Endothelial cell of umbilical vein (primary cell): ENCODE measurements at regions not wholly inside any gene's neighbourhood (a gene's known extent, or its start where the extent isn't known, plus 50 kb on each side); places are given as distances from the start of the nearest gene placed in this dataset.

Experiments
- CTCF ChIP-seq, 2 donors: IDR thresholded peaks; 1 replicate in 1 of 2; 2 replicates in 1 of 2; pipeline ENCODE4 v1.5.1; 2011; ENCODE audit warnings: low read length in 2 of 2, mild to moderate bottlenecking in 2 of 2, moderate library complexity in 2 of 2, control low read depth in 1 of 2, inconsistent platforms in 1 of 2, low read depth in 1 of 2; ENCODE audit not compliant: insufficient read depth in 1 of 2; ENCODE audit errors: extremely low read depth in 1 of 2
- EZH2 ChIP-seq: IDR thresholded peaks from 2 replicates; pipeline ENCODE4 v1.6.1; 2012; ENCODE audit warnings: borderline replicate concordance, low read depth, mild to moderate bottlenecking, moderate library complexity, low read length, inconsistent platforms; ENCODE audit not compliant: severe bottlenecking
- GATA2 ChIP-seq: IDR thresholded peaks from 2 replicates; pipeline ENCODE4 v1.7.0; 2011; ENCODE audit warnings: low read depth, mild to moderate bottlenecking, moderate library complexity, mixed read lengths, low read length; ENCODE audit not compliant: insufficient read length, insufficient read depth
- JUN ChIP-seq: IDR thresholded peaks from 2 replicates; pipeline ENCODE4 v1.6.1; 2011; ENCODE audit warnings: borderline replicate concordance, low read depth; ENCODE audit not compliant: insufficient read length, insufficient read depth
- POLR2A ChIP-seq: IDR thresholded peaks from 2 replicates; pipeline ENCODE4 v1.6.1; 2012; ENCODE audit warnings: low read depth, mild to moderate bottlenecking, control low read depth, low read length
- TF ChIP-seq, protein P1 (sequence below): IDR thresholded peaks from 2 replicates; pipeline ENCODE4 v1.6.1; 2011; ENCODE audit not compliant: insufficient read depth, insufficient read length

DNA sequence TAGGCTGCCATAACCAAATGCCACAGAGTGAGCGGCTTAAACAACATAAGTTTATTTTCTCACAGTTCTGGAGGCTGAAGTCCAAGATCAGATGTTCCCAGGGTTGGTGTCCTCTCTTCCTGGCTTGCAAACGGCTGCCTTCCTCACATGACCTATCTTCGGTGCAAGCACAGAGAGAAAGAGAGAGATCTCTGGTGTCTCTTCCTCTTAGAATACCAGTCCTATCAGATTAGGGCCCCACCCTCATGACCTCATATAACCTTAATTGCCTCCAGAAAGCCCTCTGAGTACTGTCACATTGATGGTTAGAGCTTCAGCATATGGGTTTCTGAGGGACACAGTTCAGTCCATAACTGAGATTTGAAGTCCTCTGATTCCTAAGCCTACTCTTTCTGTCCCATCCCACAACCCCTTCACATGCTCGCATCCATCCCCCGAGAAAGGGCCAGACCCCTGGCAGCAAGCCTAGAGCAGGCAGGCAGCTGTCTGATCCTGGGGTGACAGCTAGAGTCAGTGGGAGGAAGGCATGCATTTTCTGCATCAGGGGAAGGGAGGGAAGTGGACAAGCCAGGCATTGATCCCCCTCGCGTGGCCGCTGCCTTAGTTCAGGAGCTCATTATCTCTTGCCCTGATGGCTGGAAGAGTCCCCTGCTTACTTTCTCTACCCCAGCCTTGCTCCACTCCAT lies 114.1 kb downstream of the FAR1 start:
- no peak for TF ChIP-seq POLR2A
- TF ChIP-seq EZH2 = no peak
- TF ChIP-seq CTCF (IDR thresholded peaks at IDR 0.05; ENCODE audit: extremely low read depth in 1 of 2, insufficient read depth in 1 of 2, low read depth in 1 of 2, low read length in 2 of 2) = no peak
- no peak for TF ChIP-seq GATA2
- TF ChIP-seq, protein P1, sequence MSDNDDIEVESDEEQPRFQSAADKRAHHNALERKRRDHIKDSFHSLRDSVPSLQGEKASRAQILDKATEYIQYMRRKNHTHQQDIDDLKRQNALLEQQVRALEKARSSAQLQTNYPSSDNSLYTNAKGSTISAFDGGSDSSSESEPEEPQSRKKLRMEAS = no peak
- no peak for TF ChIP-seq JUN
